ENCODE measurements at regions not wholly inside any gene's neighbourhood (a gene's known extent, or its start where the extent isn't known, plus 50 kb on each side); places are given as distances from the start of the nearest gene placed in this dataset.
"Not testable (repeated sequence)": the region's sequence is repeated elsewhere in the genome, so short reads cannot be mapped to it uniquely, and the experiment has no call there.

DNA sequence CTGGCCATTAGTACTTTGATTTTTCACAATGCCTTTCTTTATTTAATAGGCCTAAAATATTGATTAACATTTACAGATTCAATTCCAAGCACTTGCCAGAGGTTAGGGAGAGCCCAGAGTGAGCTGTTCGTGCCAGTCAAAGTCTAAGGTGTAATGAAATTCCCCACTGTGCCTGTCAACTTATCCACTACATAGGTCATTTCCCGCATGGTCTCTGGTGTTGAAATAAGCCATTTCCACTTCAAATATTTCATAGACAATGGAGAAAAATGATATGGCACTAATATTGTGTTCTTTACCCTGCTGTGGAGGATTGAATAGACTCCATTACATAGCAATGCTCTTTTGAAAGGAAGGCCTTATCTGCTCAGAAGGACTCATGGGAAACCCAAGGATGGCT, 978.1 kb upstream of the CELF2 start:
- DNase-seq: no peak

DNA sequence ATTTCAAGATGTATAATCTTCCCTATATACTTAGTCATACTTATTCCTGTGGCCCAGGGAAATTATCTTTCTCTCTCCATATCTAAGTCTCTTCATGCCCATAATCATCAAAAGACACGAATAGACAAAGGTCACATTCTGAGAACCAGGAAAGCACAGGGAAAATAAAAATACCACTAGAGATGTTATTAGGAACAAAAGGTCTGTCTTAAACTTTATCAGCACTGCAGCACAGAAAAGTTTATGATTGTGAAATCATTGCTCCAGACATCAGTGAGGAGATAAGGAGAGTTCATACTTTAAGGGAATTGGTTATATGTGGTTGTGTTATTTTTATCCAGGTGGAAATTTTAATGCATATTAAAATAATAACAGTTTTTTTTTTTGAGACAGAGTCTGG, 974.6 kb upstream of the CELF2 start:
- no peak for DNase-seq

DNA sequence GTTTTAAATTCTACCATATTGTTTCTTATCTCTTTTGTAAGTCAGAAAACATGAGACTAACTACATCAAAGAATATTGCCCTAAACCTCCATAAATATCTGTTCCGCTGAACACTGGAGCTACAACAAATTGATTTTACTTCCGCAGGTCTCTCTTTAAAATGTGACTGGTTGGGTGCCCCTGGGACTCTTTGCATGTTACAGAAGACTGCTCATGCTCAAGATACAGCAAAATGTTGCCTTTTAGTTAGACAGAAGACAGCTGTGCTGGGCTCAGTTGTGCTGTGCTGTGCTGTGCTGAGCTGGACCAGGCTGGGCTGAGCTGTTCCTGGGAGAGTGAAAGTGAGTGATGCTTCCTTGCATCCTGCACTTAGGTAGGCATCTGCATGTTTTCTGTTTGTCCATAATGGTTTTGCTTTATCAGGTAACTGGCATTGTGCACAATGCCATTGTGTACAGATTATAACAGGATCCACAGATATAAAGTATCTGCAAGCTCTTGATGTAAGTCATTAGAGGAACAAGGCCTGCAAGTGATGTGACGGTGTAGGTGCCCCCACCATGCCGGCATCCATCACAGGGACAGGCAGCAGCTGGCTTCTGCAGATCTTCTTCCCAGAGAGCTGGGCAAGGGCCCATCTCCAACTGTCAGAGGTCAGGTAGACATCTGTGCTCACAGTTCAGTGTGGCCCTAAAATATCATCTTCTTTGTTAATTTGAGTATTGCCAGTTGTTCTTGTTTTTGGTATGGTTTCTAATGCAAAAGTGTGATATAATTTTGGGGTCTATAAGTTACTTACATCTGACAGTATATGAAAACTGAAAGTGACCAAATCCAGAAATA, 972.5 kb upstream of the CELF2 start:
- no peak for DNase-seq

DNA sequence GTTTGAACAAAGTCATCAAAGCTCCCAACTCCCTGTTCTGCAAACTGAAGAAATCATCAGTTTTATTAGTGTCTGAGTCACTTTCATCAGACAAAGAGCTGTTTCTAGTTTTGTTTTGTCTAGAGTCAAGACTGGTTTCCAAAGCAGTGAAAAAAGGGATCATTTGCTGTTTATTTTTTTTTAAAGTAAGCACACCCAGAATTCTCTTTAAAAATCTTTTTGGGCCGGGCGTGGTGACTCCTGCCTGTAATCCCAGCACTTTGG, 972.0 kb upstream of the CELF2 start:
- no peak for DNase-seq

DNA sequence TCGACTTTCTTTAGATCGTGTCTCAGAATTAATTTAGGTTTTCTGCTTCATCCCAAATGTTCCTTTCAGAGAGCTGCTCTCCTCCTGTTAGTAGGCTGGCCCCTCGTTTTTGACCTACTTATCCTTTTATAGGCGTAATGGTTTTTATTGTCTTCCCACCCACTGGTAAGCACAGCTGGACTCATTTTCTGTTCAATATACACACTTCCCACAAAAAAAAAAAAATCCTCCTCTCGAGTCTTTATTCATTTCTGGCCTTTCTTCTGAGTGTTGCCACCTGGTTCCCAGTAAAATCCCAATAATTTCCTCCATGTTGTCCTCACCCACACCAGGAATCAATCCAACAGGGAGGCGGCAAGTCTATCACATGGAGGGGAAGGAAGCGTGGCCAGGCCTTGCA, 970.2 kb upstream of the CELF2 start:
- DNase-seq: no peak

DNA sequence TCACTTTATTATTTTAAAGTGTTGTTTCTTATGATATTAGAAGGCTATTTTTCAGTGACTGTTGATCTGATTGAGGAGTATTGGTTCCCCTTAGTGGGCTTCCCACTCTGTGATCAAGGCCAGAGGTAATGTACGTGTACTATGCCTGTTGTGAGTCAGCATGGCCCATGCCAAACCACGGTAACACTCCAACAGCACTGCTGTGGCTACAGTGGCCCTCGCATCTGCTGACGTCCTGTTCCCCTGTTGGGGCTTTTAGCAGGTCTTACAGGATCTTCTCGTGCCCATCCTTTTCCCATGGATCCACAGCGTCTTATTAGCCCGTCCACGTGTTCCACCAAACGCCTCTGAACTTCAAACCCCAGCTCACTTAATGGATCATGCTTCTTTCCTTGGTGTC, 964.6 kb upstream of the CELF2 start:
- no peak for DNase-seq

DNA sequence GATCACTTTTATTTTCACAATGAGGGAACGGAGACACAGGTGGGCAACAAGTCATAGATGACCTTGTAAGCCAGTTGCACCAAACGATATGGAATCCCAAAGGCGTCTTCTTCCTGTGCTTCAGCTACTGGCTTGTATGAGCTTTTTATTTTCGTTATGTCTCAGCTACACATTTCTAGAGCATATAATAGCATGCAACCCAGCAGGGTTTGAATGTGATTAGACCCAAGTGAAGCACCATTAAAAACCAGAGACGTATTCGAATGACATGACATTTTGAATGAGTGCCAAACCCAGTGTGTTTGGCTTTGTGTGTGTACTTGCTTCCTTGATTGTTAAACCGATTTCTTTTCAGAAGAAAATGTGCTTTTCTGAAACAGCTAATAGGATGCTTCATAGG, 963.2 kb upstream of the CELF2 start:
- DNase-seq: no peak

DNA sequence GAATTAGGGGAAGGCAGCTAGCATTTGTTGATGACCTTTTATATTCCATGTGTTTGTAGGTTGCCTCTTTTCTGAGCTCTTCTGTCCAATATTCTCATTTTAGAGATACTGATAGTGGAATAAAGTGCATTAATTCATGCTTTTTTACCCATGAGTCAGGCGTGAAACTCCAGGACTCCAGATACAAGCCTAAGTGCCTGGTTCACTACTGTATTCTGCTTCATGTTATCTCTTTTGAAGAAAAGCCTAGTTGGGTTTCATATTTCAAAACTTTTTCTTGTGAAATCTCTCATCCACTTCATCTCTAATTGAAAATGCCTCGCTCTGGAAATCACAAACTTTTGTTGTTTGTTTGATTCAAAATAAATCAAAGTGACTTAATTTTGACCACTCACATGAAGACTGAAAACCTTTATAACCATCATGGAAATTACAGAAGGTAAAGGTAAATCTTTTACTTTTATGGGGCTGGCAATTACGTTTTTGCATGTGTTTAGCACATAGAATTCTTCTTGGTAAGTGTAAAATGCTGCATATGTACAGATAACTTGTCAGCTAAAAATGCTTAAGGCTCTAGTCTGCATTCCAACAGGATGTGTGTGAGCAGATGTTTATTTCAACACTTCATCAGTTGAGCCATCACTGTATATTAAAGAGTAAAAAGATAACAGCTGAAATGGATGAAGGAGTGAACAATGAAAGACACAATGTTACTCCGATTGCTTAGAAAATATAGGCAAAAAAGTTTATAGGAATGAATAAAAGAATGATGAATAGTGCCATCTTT, 961.8 kb upstream of the CELF2 start:
- DNase-seq: no peak

DNA sequence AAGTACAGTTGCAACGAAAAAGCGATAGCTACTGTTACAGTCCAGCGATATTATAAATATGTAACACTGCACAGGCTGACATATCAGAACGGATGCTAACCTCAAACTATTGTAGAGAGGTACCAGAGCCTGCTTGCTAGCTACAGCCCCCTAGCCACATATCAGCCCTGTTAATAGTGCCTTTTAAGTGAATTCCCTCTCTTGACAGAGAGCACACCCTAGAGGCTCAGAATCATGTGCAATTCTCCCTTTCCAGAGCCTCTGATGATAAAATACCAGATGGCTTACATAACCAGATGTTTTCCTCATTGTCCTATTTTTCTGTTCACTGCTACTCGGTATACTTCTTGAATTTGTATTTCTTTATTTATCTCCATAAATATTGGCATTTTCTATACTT, 960.7 kb upstream of the CELF2 start:
- no peak for DNase-seq

DNA sequence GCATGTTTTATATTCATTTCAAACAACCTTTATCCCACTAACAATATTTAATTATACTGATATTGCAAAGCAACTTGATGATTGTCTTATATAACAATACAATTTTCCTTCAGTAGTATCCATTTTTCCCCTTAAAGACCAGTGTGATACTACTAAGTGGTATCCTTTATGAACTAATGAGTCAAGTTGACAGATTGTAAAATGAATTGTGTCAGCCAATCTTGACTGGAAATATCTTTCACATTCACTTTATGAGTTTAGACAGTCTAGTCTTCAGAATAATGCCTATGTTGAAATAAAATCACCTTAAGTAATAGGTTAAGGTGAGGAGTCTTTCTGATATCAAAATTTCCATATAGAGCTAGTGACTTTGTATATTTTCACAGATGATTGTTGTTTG, 950.0 kb upstream of the CELF2 start:
- DNase-seq: no peak

DNA sequence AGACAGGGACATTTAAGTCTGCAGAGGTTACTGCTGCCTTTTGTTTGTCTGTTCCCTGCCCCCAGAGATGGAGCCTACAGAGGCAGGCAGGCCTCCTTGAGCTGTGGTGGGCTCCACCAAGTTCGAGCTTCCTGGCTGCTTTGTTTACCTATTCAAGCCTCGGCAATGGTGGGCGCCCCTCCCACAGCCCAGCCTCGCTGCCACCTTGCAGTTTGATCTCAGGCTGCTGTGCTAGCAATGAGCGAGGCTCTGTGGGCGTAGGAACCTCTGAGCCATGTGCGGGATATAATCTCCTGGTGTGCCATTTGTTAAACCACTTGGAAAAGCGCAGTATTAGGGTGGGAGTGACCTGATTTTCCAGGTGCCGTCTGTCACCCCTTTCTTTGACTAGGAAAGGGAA, 942.8 kb upstream of the CELF2 start:
- not testable (repeated sequence) for DNase-seq

DNA sequence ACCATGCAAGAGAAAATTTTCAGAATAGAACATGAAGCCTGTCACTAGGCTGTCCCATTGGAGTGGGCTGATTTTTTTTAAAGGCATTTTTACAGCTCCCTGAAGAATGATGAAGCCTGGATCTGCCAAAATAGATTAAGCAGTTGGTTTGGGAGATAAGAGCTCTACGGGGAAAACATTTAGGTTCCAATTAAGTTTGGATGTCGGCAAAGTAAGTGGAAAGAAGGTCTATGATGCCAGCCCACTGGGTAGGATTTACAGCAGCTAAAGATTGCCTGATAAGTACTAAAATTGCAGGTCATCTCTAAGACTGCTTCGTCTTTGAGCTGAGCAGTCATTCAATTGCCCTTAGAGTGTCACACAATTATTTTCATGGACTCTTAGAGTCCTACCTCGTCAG, 939.2 kb upstream of the CELF2 start:
- DNase-seq: no peak

DNA sequence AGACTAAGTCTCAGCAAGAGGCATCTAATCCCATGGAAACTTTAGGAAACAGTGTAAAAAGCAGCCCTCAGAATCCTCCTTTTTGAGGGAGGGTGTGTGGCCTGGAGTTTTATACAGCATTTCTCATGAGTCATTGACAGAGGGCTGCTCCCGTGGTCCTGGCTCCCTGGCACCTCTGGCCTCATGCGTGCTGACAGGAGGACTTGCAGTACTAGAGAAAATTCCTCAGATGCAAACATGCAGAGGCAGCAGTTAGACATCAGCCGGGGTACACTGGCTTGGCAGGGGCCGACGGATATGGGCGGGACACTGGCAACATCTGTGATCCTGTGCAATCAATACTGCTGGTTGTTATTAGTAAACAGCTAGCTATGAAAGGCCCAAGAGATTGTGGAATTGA, 925.1 kb upstream of the CELF2 start:
- DNase-seq: no peak

DNA sequence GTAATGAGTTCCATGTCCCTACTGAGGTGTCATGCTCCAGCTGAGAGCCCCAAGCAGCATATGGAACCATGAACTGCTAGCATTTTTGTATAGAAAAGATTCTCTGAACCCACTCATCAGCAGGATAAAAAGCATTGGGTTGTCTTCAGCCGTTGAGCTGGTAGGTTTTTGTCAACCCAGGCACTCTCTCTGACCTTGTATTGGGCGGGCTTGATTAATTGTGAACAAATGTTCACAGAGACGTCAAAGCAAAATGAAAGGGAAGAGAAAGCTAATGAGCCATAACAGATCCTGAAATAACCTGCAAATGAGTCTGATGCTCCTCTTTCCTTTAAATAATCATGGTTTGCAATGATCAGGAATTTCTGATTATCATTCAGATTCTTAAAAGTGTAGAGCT, 924.7 kb upstream of the CELF2 start:
- DNase-seq: no peak

DNA sequence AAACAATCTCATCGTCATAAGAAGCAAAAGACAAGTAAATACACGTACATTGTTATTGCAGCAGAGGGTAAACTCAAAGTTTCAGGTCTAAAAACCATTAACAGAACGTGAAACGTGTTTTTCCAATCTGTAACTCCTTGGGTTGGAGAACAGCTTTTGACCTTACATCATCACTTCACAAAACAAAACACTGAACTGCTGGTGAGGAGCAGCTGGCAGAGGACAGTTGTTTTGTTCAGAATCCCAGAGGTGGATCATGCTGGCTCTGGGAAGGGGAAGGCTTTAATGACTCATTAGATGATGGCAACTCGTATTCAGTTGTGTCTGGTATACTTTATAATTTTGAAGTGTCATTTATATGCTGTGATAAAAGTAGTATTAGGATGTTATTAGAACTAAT, 923.0 kb upstream of the CELF2 start:
- no peak for DNase-seq

DNA sequence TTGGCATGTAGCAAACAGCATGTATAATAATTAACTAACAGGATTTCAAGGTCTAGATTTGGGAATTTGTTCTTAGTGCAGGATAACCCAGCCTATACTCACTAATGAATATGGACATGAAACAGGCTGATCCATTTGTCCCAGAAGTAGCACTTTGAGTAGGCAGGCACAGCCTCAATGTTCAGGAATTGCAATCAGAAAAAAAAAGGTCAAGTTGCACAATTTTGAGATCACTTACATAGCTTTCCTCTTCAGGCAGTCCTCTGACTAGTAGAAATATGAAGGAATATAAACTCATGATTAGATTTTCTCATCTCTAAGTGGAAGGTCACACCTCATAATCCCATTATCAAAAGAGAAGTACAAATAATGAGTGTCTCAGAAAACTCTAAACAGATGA, 921.4 kb upstream of the CELF2 start:
- no peak for DNase-seq

DNA sequence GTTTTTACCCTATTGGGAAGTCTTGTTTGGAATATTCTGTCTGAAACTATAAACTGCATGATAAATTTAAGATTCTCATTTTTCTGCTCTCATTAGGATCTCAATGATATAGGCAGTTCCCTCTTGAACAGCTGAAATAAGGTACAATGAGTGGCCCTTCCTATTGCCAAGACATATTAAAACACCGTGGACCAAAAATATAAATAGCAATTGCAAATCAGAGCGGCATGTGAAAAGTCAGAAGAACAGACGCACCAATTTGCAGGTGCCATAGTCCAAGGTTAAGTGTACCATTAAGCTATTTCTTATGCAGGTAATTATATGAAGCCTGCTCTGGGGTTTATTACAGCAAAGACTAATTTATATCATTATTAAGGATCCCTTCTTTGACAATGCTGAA, 920.8 kb upstream of the CELF2 start:
- no peak for DNase-seq

DNA sequence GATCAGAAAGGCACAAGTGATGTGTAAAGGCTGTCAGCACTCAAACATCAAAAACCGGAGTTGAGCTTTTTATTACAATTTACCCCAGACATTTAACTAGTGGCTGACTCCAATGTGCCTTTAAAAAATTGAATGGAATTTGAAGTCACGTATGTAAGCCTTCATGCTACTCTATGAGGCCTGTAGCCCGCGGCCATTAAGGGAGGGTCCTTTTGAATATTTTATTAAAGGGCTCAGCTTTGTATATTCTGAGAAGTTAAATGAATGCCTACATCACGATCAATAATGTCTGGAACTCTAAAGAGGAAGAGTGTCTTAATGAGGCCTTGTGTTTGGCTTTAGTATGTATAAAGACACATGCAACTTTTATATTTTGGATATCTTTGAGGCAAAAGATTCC, 916.6 kb upstream of the CELF2 start:
- DNase-seq: no peak

DNA sequence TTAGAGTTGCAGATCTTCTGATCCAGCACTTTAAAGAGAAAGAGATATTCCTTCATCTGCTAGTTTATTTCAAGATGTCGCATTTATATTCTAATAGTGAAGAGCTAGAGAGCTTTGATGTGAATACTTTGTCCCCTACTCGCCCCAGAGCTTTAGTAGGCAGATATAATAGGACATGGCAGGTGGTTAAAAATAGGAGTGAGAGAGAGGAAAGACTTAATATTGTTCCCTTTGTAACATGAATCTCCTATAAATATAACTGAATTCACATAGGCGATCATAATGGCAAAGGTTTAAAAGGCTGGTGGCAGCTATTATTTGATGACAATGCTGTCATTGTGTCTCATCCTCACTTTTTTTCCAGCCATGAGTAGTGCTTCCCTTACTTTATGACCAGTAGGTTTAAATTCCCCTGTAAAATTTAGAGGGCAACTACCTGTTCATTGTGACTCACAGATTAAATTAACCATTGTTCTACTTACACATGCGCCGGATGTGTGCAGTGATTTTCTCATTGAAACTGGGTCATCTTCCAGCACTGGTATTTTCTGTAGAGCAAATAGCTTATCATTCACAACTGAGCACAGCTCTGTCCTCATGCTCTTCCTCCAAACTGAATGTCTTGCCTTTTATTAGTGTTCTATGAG, 906.7 kb upstream of the CELF2 start:
- DNase-seq: no peak

DNA sequence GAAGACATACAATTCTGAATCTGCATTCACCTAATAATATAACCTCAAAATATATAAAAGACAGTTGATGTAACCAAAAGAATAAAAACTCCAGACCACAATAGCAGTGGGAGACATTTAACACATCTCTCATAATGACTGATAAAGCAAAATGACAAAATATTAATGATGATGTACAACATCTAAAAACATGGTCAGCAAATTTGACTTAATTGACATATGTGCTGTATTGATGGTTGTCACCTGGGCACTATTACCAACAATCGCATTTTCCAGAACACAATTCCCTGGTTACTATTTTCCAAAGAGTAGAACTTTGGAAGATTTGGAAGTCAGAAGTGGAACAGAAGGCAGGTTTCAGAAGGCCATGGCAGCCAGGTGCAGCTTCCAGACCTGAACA, 899.5 kb upstream of the CELF2 start:
- DNase-seq: no peak

DNA sequence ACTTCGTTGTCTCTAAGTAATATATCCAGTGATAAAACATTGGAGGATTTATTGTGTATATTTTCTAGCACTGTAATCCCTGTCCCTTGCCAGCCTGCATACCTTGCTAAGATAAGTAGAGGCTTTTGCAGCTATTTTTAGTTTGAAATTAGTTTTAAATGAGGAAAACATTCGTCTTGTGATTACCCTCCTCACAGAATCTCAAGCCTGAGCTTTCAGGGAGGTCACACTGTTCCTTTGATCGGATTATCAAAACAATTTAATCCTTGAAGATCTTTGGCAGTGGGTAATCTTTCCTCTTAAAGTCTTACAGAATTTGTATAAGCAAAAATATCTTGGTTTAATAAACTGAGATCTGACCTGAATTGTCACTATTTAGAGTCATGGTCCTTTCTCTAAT, 897.0 kb upstream of the CELF2 start:
- no peak for DNase-seq

DNA sequence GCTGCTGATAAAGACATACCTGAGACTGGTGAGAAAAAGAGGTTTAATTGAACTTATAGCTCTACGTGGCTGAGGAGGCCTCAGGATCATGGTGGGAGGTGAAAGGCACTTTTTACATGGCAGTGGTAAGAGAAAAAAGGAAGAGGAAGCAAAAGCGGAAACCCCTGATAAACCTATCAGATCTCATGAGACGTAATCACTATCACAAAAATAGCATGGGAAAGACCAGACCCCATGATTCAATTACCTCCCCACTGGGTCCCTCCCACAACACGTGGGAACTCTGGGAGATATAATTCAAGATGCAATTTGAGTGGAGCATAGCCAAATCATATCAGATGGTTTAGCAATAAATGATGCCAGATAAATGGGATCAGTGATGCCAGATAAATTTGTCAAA, 892.0 kb upstream of the CELF2 start:
- DNase-seq: no peak

DNA sequence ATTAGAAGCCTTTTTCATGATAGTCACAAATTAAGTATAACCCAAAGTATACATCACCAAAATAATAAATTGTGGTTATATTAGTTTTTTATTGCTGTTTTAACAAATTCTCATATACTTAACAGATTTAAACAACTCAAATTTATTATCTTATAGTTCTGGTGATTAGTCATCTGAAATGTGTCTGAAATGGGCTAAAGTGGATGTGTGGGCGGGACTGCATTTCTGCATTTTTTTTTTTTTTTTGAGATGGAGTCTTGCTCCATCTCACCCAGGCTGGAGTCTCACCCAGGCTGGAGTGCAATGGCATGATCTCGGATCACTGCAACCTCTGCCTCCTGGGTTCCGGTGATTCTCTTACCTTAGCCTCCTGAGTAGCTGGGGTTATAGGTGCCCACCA, 891.5 kb upstream of the CELF2 start:
- DNase-seq: no peak

DNA sequence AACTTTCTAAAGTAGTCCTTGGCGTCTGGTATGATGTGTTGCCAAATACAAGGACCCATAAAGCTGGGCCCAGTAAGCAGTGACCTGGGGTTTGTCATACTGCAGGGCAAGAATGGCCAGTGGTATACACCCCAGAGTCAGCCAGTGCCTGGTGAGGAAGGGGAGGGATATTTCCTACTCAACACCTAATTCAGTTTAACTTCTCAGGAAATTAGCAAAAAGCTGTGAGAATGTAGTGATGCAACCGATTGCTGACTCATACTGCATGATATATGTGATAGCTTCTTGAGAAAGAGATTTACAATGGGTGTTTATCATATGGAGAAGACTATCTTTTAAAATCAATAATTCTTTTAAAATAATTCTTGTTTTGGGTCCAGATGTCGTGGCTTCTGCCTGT, 889.3 kb upstream of the CELF2 start:
- no peak for DNase-seq
